Retinal pigment epithelial cell (primary cell): ENCODE measurements at regions not wholly inside any gene's neighbourhood (a gene's known extent, or its start where the extent isn't known, plus 50 kb on each side); places are given as distances from the start of the nearest gene placed in this dataset.

ENCODE experiments used
- DNase-seq: peaks from one replicate; pipeline ENCODE4 v3.0.0-alpha.2; 2010; ENCODE audit warnings: low read depth
- H3K4me3 ChIP-seq: 2 replicates; pipeline ENCODE4 v1.5.1; 2011; ENCODE audit warnings: mild to moderate bottlenecking, low read length, control low read depth, moderate library complexity
- TF ChIP-seq, protein P1 (sequence below): conservative IDR thresholded peaks from 2 replicates; pipeline ENCODE4 v1.5.1; 2011; ENCODE audit warnings: low read depth, low read length, control low read depth, inconsistent platforms

DNA sequence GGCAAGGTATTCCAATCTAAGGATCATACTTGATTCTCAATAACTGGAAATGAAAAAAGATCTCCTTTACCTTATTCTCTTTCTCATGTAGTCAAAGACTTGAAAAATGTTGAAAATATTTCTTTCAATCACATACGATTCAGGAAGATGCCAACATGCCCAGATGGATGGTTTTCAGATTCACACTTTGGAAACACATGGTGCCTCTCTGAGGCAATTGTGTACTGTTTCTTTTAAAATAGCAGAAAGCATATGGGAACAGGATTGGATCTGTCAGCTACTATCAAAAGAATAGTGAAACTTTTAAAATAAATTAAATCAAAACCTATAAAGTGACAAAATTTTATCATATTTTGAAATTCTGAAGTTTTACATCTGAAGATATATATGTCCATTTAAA lies 222.4 kb downstream of the SPRY2 start:
- no peak overlapping the region for H3K4me3 ChIP-seq
- no peak for DNase-seq
- TF ChIP-seq, protein P1, sequence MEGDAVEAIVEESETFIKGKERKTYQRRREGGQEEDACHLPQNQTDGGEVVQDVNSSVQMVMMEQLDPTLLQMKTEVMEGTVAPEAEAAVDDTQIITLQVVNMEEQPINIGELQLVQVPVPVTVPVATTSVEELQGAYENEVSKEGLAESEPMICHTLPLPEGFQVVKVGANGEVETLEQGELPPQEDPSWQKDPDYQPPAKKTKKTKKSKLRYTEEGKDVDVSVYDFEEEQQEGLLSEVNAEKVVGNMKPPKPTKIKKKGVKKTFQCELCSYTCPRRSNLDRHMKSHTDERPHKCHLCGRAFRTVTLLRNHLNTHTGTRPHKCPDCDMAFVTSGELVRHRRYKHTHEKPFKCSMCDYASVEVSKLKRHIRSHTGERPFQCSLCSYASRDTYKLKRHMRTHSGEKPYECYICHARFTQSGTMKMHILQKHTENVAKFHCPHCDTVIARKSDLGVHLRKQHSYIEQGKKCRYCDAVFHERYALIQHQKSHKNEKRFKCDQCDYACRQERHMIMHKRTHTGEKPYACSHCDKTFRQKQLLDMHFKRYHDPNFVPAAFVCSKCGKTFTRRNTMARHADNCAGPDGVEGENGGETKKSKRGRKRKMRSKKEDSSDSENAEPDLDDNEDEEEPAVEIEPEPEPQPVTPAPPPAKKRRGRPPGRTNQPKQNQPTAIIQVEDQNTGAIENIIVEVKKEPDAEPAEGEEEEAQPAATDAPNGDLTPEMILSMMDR: no peak

DNA sequence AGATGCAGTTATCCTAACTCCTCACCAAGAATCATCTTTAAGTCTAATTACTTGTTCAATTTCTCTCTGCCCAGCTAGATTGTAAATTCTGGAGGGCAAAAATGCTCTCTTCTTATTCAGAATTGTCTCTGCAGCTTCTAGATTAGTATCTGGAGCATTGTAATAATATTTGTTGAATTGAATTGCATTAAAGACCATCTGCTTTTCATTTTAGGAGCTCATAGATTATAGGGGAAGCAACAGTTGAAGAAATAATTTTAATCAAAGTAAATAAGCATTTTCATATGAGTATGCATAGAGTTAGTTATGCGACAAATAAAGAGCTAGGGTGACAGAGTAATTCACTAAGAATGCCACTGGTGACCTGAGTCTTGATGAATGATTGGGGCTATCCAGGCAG lies 222.8 kb downstream of the SPRY2 start:
- DNase-seq: no peak
- no peak overlapping the region for H3K4me3 ChIP-seq
- TF ChIP-seq, protein P1: no peak

DNA sequence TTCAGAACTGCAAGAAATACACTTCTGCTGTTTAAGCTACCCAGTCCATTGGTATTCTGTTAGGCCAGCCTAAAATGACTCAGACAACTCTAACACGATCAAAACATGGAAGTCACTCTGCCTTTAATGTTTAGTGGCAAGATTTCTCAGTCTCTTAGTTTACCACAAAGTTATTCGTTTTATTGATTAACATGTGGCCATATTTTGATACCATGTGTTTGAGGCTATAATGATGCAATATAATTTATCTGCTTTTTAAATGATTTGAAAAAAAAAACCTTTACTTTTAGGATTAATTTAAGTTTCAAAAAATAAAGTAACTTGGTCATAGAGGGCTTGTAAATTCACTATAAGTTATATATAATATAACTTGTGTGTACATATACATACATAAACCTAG lies 223.4 kb downstream of the SPRY2 start:
- DNase-seq: no peak
- H3K4me3 ChIP-seq: no peak overlapping the region
- TF ChIP-seq, protein P1: no peak

DNA sequence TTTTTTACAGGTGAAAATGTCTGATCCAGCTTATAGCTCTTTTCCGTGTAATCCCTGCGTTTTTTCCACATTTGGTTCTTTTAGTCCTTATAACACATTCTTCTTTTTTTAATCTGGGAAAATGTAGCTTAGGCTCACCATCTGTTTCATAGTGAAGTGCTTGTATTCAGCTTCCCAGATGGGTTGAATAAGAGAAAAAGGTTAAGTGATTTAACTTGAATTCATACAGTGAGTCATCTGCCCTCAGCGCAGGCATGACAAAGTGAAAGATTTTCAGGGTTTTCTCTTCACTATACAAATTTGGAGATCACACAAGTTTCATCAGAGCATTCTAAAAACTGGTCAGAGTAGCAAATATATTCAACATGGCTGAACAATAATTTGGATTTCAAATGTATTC lies 224.8 kb downstream of the SPRY2 start:
- H3K4me3 ChIP-seq: no peak overlapping the region
- TF ChIP-seq, protein P1: no peak
- no peak for DNase-seq

DNA sequence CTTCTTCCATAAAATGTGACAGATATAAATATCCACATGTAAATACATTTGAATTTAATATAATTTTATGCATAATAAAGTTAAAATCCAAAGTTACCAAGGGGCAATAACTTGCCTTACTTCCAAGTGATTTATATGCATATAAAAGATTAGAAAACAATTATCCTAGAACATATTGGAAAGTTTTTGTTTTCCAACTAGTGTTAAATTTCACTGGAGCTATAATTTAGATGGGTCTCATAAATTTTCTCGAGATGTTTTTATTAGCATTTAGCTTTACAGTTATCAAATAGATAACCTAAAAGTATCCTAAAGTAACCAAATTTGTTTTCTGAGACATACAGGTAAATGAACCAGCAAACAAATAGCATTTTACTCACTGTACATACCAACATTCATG lies 225.3 kb downstream of the SPRY2 start:
- DNase-seq: no peak
- TF ChIP-seq, protein P1: no peak
- no peak overlapping the region for H3K4me3 ChIP-seq

DNA sequence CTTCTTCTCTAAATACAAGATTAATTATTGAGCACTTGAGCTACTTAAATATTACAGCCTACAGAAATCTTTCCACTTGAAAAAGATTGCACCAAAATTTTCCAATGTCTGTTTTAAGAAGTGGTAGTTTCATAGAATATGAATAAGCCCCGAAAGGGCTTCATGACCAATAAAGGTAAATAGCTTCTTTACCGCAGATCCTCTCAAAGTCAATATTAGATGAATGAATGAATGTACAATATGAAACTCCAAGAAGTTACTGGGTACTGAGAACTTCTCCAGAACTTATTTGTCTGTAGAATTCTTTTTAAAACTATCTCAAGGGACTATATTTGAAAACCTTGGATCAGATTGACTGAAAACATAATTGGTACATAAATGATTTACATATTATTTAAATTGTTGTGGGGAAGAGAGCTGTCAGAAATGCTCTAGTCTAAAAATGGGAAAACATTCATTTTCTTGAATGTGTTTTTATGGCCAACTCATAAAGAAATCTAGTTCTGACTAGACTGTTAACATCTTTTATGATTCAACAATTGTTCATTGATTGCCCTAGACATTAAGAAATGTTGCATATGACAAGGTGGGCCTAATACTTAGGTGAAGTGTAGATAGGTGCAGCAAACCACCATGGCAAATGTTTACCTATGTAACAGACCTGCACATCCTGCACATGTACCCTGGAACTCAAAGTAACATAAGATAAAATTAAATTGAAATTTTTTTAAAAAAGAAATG lies 227.0 kb downstream of the SPRY2 start:
- no peak for DNase-seq
- no peak overlapping the region for H3K4me3 ChIP-seq
- TF ChIP-seq, protein P1: no peak

DNA sequence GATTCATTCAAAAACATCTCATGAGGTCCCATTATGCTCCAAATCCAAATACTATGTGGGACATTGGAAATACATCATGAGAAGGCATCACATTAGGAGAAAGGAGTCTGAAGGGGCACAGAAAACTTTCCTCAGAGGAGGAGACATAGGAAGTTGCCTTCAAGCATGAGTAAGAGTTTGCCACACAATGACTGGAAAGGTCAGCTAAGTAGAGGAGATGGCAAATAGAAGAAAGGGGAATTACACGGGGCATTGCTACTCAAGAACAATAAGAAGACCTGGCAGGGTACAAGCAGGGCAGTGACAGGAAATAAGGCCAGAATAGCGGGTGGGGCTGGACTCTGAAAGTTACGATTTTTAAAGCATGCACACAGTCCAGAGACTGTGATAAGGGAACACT lies 231.6 kb downstream of the SPRY2 start:
- no peak for DNase-seq
- H3K4me3 ChIP-seq: no peak overlapping the region
- TF ChIP-seq, protein P1: no peak
